ENCODE measurements at regions not wholly inside any gene's neighbourhood (a gene's known extent, or its start where the extent isn't known, plus 50 kb on each side); places are given as distances from the start of the nearest gene placed in this dataset.
"Not testable (repeated sequence)": the region's sequence is repeated elsewhere in the genome, so short reads cannot be mapped to it uniquely, and the experiment has no call there.

- TF ChIP-seq CTCF (conservative IDR thresholded peaks at IDR 0.05); EZH2 (IDR thresholded peaks at IDR 0.05; ENCODE audit: low read depth): not testable (repeated sequence)
Observed at GRCh38 chr21:6083574-6084120, 4437.7 kb upstream of the TPTE start.

Measured in PC-9 (cell line).